B cell (primary cell): ENCODE measurements at regions not wholly inside any gene's neighbourhood (a gene's known extent, or its start where the extent isn't known, plus 50 kb on each side); places are given as distances from the start of the nearest gene placed in this dataset.

Experiments
- ATAC-seq: fragments of 200-7000 bp; cut with Tn5 transposase; one replicate; pipeline ENCODE4 v1.10.0; 2021; ENCODE audit warnings: low read depth, mild to moderate bottlenecking, moderate number of reproducible peaks, moderate library complexity
- CTCF ChIA-PET: fragments of 350-600 bp; sonication (Branson Sonifier 250); formaldehyde crosslinking; loops from one replicate; lab custom pipeline; 2021; ENCODE audit warnings: antibody characterized with exemption, inconsistent platforms; lab: Charles Lee
- POLR2A ChIA-PET: fragments of 350-600 bp; sonication (Branson Sonifier 250); formaldehyde crosslinking; loops from one replicate; lab custom pipeline; 2021; ENCODE audit warnings: antibody characterized with exemption; lab: Charles Lee
- DNase-seq: peaks from one replicate; pipeline ENCODE4 v3.0.0; 2013
- H2AFZ ChIP-seq: 2 replicates; pipeline ENCODE4 v1.6.1; 2012; ENCODE audit warnings: mild to moderate bottlenecking, low read depth, low read length; ENCODE audit not compliant: insufficient read depth, poor library complexity, severe bottlenecking
- H3K27ac ChIP-seq, 2 donors: 1 replicate in 1 of 2; 2 replicates in 1 of 2; pipeline ENCODE4 v1.5.1; 2012 to 2013; ENCODE audit warnings: low read length in 2 of 2, mild to moderate bottlenecking in 2 of 2, moderate library complexity in 1 of 2
- H3K27me3 ChIP-seq, 4 experiments: fragments of 200-600 bp in 1 of 4; sonication (generic) in 1 of 4; replicated peaks in 1 of 4; 1 replicate in 2 of 4; 2 replicates in 2 of 4; pipeline versions ENCODE4 v1.6.1 to v1.7.0; 2013 to 2016; ENCODE audit warnings: low read length in 3 of 4, mild to moderate bottlenecking in 2 of 4, mixed read lengths in 1 of 4, moderate library complexity in 1 of 4; ENCODE audit not compliant: insufficient read depth in 4 of 4, control insufficient read depth in 3 of 4; ENCODE audit errors: control extremely low read depth in 1 of 4
- H3K36me3 ChIP-seq, 2 experiments: replicated peaks in 1 of 2; 1 replicate in 1 of 2; 2 replicates in 1 of 2; pipeline versions ENCODE4 v1.6.1 to v1.7.1; 2013; ENCODE audit warnings: low read length in 1 of 2; ENCODE audit not compliant: insufficient read depth in 2 of 2, control insufficient read depth in 1 of 2; ENCODE audit errors: control extremely low read depth in 1 of 2, extremely low read depth in 1 of 2
- H3K4me1 ChIP-seq, 2 donors: fragments of 200-600 bp in 1 of 2; sonication (generic) in 1 of 2; 1 replicate in 1 of 2; 2 replicates in 1 of 2; pipeline versions ENCODE4 v1.5.1 to v1.6.1; 2013 to 2017; ENCODE audit warnings: low read length in 2 of 2; ENCODE audit not compliant: control insufficient read depth in 2 of 2, insufficient read depth in 2 of 2
- H3K4me2 ChIP-seq: replicated peaks from 2 replicates; pipeline ENCODE3; 2012; ENCODE audit warnings: mild to moderate bottlenecking, low read depth, low read length; ENCODE audit not compliant: poor library complexity, severe bottlenecking
- H3K4me3 ChIP-seq, 5 experiments: fragments of 200-600 bp in 1 of 5; sonication (generic) in 1 of 5; 1 replicate in 3 of 5; 2 replicates in 2 of 5; pipeline versions ENCODE4 v1.5.1 to v1.7.0; 2011 to 2016; ENCODE audit warnings: low read length in 4 of 5, mild to moderate bottlenecking in 4 of 5, low read depth in 2 of 5, control low read depth in 1 of 5, moderate library complexity in 1 of 5; ENCODE audit not compliant: insufficient read depth in 1 of 5; ENCODE audit errors: control extremely low read depth in 1 of 5, extremely low read depth in 1 of 5
- H3K79me2 ChIP-seq: fragments of 200-600 bp; sonication (generic); one replicate; pipeline ENCODE4 v1.6.0; 2016; ENCODE audit warnings: low read length; ENCODE audit not compliant: control insufficient read depth, insufficient read depth
- H3K9ac ChIP-seq: fragments of 200-600 bp; sonication (generic); 2 replicates; pipeline ENCODE4 v1.6.1; 2017; ENCODE audit warnings: mild to moderate bottlenecking, low read length, moderate library complexity
- H3K9me3 ChIP-seq, 3 donors: one replicate each; pipeline versions ENCODE4 v1.6.1 to v1.7.1; 2013; ENCODE audit warnings: low read length in 2 of 3; ENCODE audit not compliant: control insufficient read depth in 2 of 3, insufficient read depth in 1 of 3; ENCODE audit errors: control extremely low read depth in 1 of 3
- H4K20me1 ChIP-seq: 2 replicates; pipeline ENCODE4 v1.6.0; 2012; ENCODE audit warnings: mild to moderate bottlenecking, low read length; ENCODE audit not compliant: insufficient read depth, control insufficient read depth, poor library complexity, severe bottlenecking
- H3K27ac Mint-ChIP-seq: one replicate; pipeline ENCODE4 v1.8.0; 2021; ENCODE audit warnings: mixed read lengths
- H3K27me3 Mint-ChIP-seq: one replicate; pipeline ENCODE4 v1.8.0; 2021; ENCODE audit warnings: mixed read lengths
- H3K4me1 Mint-ChIP-seq: one replicate; pipeline ENCODE4 v1.8.0; 2021; ENCODE audit warnings: mixed read lengths
- H3K4me3 Mint-ChIP-seq: one replicate; pipeline ENCODE4 v1.8.0; 2021; ENCODE audit warnings: mixed read lengths
- H3K9me3 Mint-ChIP-seq: one replicate; pipeline ENCODE4 v1.8.0; 2022; ENCODE audit warnings: mixed read lengths; ENCODE audit not compliant: insufficient read depth
- CTCF ChIP-seq: fragments of 200-600 bp; IDR thresholded peaks from one replicate; pipeline ENCODE4 v1.8.0; 2022; ENCODE audit warnings: antibody characterized with exemption, mild to moderate bottlenecking
- EZH2 ChIP-seq: IDR thresholded peaks from 2 replicates; pipeline ENCODE4 v1.6.1; 2012; ENCODE audit warnings: borderline replicate concordance, low read depth, mild to moderate bottlenecking, moderate library complexity, low read length; ENCODE audit not compliant: insufficient read depth, poor library complexity, severe bottlenecking
- WGBS: methylation state at CpG from one replicate; pipeline ENCODE4 v1.1.5; 2013; ENCODE audit warnings: missing lambda C conversion rate; ENCODE audit not compliant: insufficient coverage; 5-methylcytosine and 5-hydroxymethylcytosine counted together
- intact Hi-C: fragments of 100-400 bp; cut with micrococcal nuclease; formaldehyde crosslinking; loops from one replicate; pipeline ENCODE4 v1.10.0; 2022

GRCh38 chr1:221800831-221801230 lies 58.9 kb upstream of the DUSP10 start:
- H3K4me3 ChIP-seq, result no peak overlapping the region
- peaks cover 0 to 3% of the 10 kb centered on the region in 2 donors for H3K4me1 ChIP-seq
- no peaks in the 10 kb centered on the region for H4K20me1 ChIP-seq
- H3K4me2 ChIP-seq, result no peak overlapping the region
- Mint-ChIP-seq H3K4me3 (no peak overlapping the region), H3K27me3 (no peaks in the 10 kb centered on the region), H3K27ac (peak overlapping the region; percentile 15), H3K4me1 (peaks cover 33% of the 10 kb centered on the region), H3K9me3 (peaks cover 5% of the 10 kb centered on the region)
- ATAC-seq (no peak), DNase-seq (no peak)
- H3K27me3 ChIP-seq, result no peaks in the 10 kb centered on the region
- no peak for TF ChIP-seq EZH2
- TF ChIP-seq CTCF, result no peak
- no peaks in the 10 kb centered on the region for H3K79me2 ChIP-seq
- CTCF ChIA-PET, result no interaction called here
- whole genome bisulfite sequencing, result 43% methylated on average over 2 of the region's 3 CpGs
- POLR2A ChIA-PET, result no interaction called here
- peaks cover 0 to 4% (median 4%) of the 10 kb centered on the region in 3 donors for H3K9me3 ChIP-seq
- intact Hi-C loops, result no loop called here
- no peak overlapping the region for H2AFZ ChIP-seq
- no peak overlapping the region for H3K27ac ChIP-seq
- H3K9ac ChIP-seq, result no peak overlapping the region
- no peaks in the 10 kb centered on the region for H3K36me3 ChIP-seq

- no peaks in the 10 kb centered on the region for H3K27me3 ChIP-seq
- Mint-ChIP-seq H3K27me3 (no peaks in the 10 kb centered on the region), H3K9me3 (peaks cover 9% of the 10 kb centered on the region), H3K4me1 (peaks cover 46% of the 10 kb centered on the region), H3K27ac (no peak overlapping the region), H3K4me3 (no peak overlapping the region)
- DNase-seq (no peak), ATAC-seq (no peak)
- peaks cover 30% of the 10 kb centered on the region in 2 donors for H3K4me1 ChIP-seq
- no peaks in the 10 kb centered on the region for H4K20me1 ChIP-seq
- H2AFZ ChIP-seq, result no peak overlapping the region
- no peaks in the 10 kb centered on the region for H3K36me3 ChIP-seq
- H3K4me2 ChIP-seq, result no peak overlapping the region
- no peak overlapping the region for H3K4me3 ChIP-seq
- H3K79me2 ChIP-seq, result no peaks in the 10 kb centered on the region
- intact Hi-C loops, result loop anchor here (10.0 kb wide), 1 partner anchor 923 kb away; the partner anchor contains the start of gene HLX
- TF ChIP-seq EZH2, result no peak
- no peak for TF ChIP-seq CTCF
- no peak overlapping the region for H3K27ac ChIP-seq
- ChIA-PET CTCF (no interaction called here), POLR2A (no interaction called here)
- no peak overlapping the region for H3K9ac ChIP-seq
- H3K9me3 ChIP-seq, result peaks cover 0 to 4% (median 4%) of the 10 kb centered on the region in 3 donors
Measured at GRCh38 chr1:221797506-221797905, 55.6 kb upstream of the DUSP10 start.
